Fibroblast of lung (primary cell): ENCODE measurements at regions not wholly inside any gene's neighbourhood (a gene's known extent, or its start where the extent isn't known, plus 50 kb on each side); places are given as distances from the start of the nearest gene placed in this dataset.
A peak's percentile ranks its signal among the peaks of the same experiment; 100 is the strongest.

ENCODE experiments used
- DNase-seq, 2 donors: peaks; one replicate each; pipeline versions ENCODE4 v3.0.0 to v3.0.0-alpha.2; 2010; ENCODE audit warnings: low read depth in 2 of 2
- H2AFZ ChIP-seq: 2 replicates; pipeline ENCODE4 v1.5.1; 2012; ENCODE audit warnings: low read length, control low read depth, inconsistent platforms
- H3K27ac ChIP-seq: 2 replicates; pipeline ENCODE4 v1.5.1; 2011; ENCODE audit warnings: low read length, control low read depth; ENCODE audit not compliant: insufficient read depth
- H3K27me3 ChIP-seq: 2 replicates; pipeline ENCODE4 v1.5.1; 2011; ENCODE audit warnings: mild to moderate bottlenecking, low read length; ENCODE audit not compliant: control insufficient read depth, insufficient read depth
- H3K36me3 ChIP-seq: 2 replicates; pipeline ENCODE4 v1.5.1; 2011; ENCODE audit warnings: low read length; ENCODE audit not compliant: control insufficient read depth, insufficient read depth
- H3K4me1 ChIP-seq: 2 replicates; pipeline ENCODE4 v1.5.1; 2011; ENCODE audit warnings: low read length; ENCODE audit not compliant: control insufficient read depth, insufficient read depth; ENCODE audit errors: extremely low read depth
- H3K4me2 ChIP-seq: 2 replicates; pipeline ENCODE4 v1.5.1; 2011; ENCODE audit warnings: low read length, control low read depth; ENCODE audit not compliant: insufficient read depth; ENCODE audit errors: extremely low read depth
- H3K4me3 ChIP-seq, 4 experiments: fragments of 200-600 bp in 1 of 4; sonication (generic) in 1 of 4; replicated peaks in 1 of 4; 2 replicates each; pipeline ENCODE4 v1.5.1; 2011 to 2016; ENCODE audit warnings: low read length in 4 of 4, low read depth in 3 of 4, mild to moderate bottlenecking in 3 of 4, control low read depth in 2 of 4, inconsistent platforms in 1 of 4, mixed read lengths in 1 of 4; ENCODE audit not compliant: insufficient read depth in 1 of 4; ENCODE audit errors: control extremely low read depth in 1 of 4
- H3K79me2 ChIP-seq: 2 replicates; pipeline ENCODE4 v1.5.1; 2012; ENCODE audit warnings: mild to moderate bottlenecking, low read length, inconsistent platforms; ENCODE audit not compliant: control insufficient read depth, insufficient read depth
- H3K9ac ChIP-seq: 2 replicates; pipeline ENCODE4 v1.5.1; 2011; ENCODE audit warnings: mild to moderate bottlenecking, low read length, control low read depth; ENCODE audit not compliant: insufficient read depth
- H3K9me3 ChIP-seq: 2 replicates; pipeline ENCODE4 v1.5.1; 2012; ENCODE audit warnings: low read depth, low read length; ENCODE audit not compliant: control insufficient read depth, insufficient read depth
- H4K20me1 ChIP-seq: 2 replicates; pipeline ENCODE4 v1.5.1; 2011; ENCODE audit warnings: low read length; ENCODE audit not compliant: control insufficient read depth, insufficient read depth; ENCODE audit errors: extremely low read depth
- EZH2 ChIP-seq: IDR thresholded peaks from 2 replicates; pipeline ENCODE4 v1.5.1; 2012; ENCODE audit warnings: low read length, control low read depth, mild to moderate bottlenecking; ENCODE audit errors: missing control alignments
- TF ChIP-seq, protein P1 (sequence below), 2 donors: IDR thresholded peaks in 1 of 2; conservative IDR thresholded peaks in 1 of 2; 1 replicate in 1 of 2; 2 replicates in 1 of 2; pipeline ENCODE4 v1.5.1; 2011 to 2012; ENCODE audit warnings: low read length in 2 of 2, control low read depth in 1 of 2, inconsistent platforms in 1 of 2, low read depth in 1 of 2, mild to moderate bottlenecking in 1 of 2

DNA sequence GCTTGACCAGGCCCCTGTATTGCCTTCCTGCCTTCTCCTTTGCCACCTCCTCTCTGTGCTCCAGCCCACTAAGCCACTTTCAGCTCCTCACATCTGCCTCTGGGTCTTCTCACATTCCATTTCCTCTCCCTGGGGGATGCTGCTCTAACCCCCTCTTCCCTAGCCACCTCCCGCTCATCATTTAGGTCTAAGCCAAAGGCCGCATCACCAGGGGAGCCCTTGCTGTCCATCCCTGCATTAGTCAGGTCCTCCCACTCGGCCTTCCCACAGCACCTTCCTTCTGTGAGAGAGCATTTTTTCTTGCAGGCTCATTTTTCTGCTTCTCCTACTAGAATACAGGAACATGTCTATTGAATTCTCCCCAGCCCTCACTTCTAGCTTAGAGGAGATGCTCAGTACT, 72.6 kb upstream of the GALNT10 start:
- H3K9me3 ChIP-seq = no peaks in the 10 kb centered on the region
- no peaks in the 10 kb centered on the region for H4K20me1 ChIP-seq
- no peaks in the 10 kb centered on the region for H3K36me3 ChIP-seq
- no peak overlapping the region for H3K4me3 ChIP-seq
- H3K27me3 ChIP-seq = no peaks in the 10 kb centered on the region
- peak in 1 of 2 donors; percentile 6 for DNase-seq
- no peaks in the 10 kb centered on the region for H3K4me1 ChIP-seq
- no peak overlapping the region for H3K9ac ChIP-seq
- no peak for TF ChIP-seq EZH2
- TF ChIP-seq, protein P1, sequence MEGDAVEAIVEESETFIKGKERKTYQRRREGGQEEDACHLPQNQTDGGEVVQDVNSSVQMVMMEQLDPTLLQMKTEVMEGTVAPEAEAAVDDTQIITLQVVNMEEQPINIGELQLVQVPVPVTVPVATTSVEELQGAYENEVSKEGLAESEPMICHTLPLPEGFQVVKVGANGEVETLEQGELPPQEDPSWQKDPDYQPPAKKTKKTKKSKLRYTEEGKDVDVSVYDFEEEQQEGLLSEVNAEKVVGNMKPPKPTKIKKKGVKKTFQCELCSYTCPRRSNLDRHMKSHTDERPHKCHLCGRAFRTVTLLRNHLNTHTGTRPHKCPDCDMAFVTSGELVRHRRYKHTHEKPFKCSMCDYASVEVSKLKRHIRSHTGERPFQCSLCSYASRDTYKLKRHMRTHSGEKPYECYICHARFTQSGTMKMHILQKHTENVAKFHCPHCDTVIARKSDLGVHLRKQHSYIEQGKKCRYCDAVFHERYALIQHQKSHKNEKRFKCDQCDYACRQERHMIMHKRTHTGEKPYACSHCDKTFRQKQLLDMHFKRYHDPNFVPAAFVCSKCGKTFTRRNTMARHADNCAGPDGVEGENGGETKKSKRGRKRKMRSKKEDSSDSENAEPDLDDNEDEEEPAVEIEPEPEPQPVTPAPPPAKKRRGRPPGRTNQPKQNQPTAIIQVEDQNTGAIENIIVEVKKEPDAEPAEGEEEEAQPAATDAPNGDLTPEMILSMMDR (conservative IDR thresholded peaks at IDR 0.05 in 1 of 2, IDR thresholded peaks at IDR 0.05 in 1 of 2; ENCODE audit: low read depth in 1 of 2, low read length in 2 of 2) = no peak
- H2AFZ ChIP-seq = no peak overlapping the region
- H3K79me2 ChIP-seq = no peaks in the 10 kb centered on the region
- no peak overlapping the region for H3K27ac ChIP-seq
- no peak overlapping the region for H3K4me2 ChIP-seq

DNA sequence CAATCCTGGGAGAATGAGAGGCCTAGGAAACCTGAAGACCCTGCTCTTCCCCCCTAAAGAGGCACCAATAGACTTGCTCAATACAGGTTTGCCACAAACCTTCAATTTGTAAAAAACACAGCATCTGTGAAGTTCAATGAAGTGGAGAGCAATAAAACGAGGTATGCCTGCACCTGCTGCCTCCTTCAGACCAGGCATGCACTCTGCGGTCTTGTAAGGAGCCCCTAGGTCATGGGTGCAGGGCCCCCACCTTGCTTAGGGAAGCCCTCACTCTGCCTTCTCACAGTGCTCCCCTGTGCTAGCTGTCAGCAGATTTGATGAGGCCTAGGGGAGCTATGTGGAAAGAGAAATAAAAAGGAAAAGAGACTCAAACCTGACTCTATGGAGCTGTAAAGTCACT, 72.1 kb upstream of the GALNT10 start:
- Histone ChIP-seq H2AFZ (no peak overlapping the region), H3K36me3 (no peaks in the 10 kb centered on the region), H3K9me3 (no peaks in the 10 kb centered on the region), H3K9ac (no peak overlapping the region), H3K4me3 (no peak overlapping the region), H3K4me1 (no peaks in the 10 kb centered on the region), H3K27ac (no peak overlapping the region), H3K27me3 (no peaks in the 10 kb centered on the region), H4K20me1 (no peaks in the 10 kb centered on the region), H3K4me2 (no peak overlapping the region), H3K79me2 (no peaks in the 10 kb centered on the region)
- DNase-seq = no peak
- TF ChIP-seq, protein P1 (conservative IDR thresholded peaks at IDR 0.05 in 1 of 2, IDR thresholded peaks at IDR 0.05 in 1 of 2; ENCODE audit: low read depth in 1 of 2, low read length in 2 of 2) = no peak
- no peak for TF ChIP-seq EZH2

DNA sequence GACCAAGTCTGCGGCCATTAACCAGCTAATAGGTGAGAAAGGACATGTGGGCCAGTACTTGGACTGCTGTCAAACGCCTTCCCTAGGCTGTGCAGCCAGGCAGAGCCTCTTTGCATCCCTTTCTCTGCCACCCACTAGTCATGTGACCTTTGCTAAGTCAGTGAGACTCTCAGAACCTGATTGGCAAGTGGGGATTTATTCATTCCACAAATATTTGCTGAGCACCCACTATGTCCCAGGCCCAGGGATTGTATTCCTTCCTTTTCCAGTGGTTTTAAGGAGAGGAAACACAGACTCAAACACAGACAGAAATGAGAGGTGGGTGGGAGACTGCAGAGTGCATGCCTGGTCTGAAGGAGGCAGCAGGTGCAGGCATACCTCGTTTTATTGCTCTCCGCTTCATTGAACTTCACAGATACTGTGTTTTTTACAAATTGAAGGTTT, 71.6 kb upstream of the GALNT10 start:
- Histone ChIP-seq H3K9ac (no peak overlapping the region), H3K27me3 (no peaks in the 10 kb centered on the region), H3K4me3 (no peak overlapping the region), H3K4me2 (no peak overlapping the region), H4K20me1 (no peaks in the 10 kb centered on the region), H3K4me1 (no peaks in the 10 kb centered on the region), H2AFZ (no peak overlapping the region), H3K79me2 (no peaks in the 10 kb centered on the region), H3K36me3 (no peaks in the 10 kb centered on the region), H3K9me3 (no peaks in the 10 kb centered on the region), H3K27ac (no peak overlapping the region)
- no peak for TF ChIP-seq EZH2
- TF ChIP-seq, protein P1 (conservative IDR thresholded peaks at IDR 0.05 in 1 of 2, IDR thresholded peaks at IDR 0.05 in 1 of 2; ENCODE audit: low read depth in 1 of 2, low read length in 2 of 2) = no peak
- peak in 1 of 2 donors; percentile 45 for DNase-seq
